Lower leg skin (tissue), 4 donors: ENCODE measurements at regions not wholly inside any gene's neighbourhood (a gene's known extent, or its start where the extent isn't known, plus 50 kb on each side); places are given as distances from the start of the nearest gene placed in this dataset.

Experiments used
- DNase-seq, 2 donors: peaks; one replicate each; pipeline ENCODE4 v3.0.0-alpha.2; 2019; ENCODE audit warnings: low spot score in 2 of 2
- H3K4me3 ChIP-seq: fragments of 200-600 bp; sonication (generic); 2 replicates; pipeline ENCODE4 v1.5.1; 2017; ENCODE audit warnings: mild to moderate bottlenecking, low read depth; ENCODE audit not compliant: poor library complexity, severe bottlenecking
- POLR2A ChIP-seq, 2 donors: fragments of 450-650 bp; IDR thresholded peaks; one replicate each; pipeline ENCODE4 v1.6.1; 2016 to 2017; ENCODE audit warnings: antibody characterized with exemption in 2 of 2, mild to moderate bottlenecking in 1 of 2, moderate library complexity in 1 of 2
- WGBS, 2 donors: methylation state at CpG; one replicate each; pipeline ENCODE4 v1.1.5; 2018; 5-methylcytosine and 5-hydroxymethylcytosine counted together
- intact Hi-C: fragments of 100-400 bp; cut with DNase I; formaldehyde crosslinking; loops from one replicate; pipeline ENCODE4 v1.15.0; 2023; ENCODE audit warnings: low total_unique reads
- TF ChIP-seq, protein P1 (sequence below), 3 donors: fragments of 450-650 bp; IDR thresholded peaks; one replicate each; pipeline ENCODE4 v1.5.1; 2016; ENCODE audit warnings: antibody characterized with exemption in 3 of 3, mild to moderate bottlenecking in 3 of 3, moderate library complexity in 2 of 3

GRCh38 chr6:156687789-156688619, 89.2 kb upstream of the ARID1B start:
- peak; percentile 25 to 86 for DNase-seq
- intact Hi-C loops: loop anchor here (1.0 kb wide), 1 partner anchor 86 kb away; no protein-coding TSS in a partner anchor
- 4 to 11% methylated on average over 22 of the region's 22 CpGs for WGBS, 2 donors
- peak overlapping the region; percentile 53 for H3K4me3 ChIP-seq
- no peak for TF ChIP-seq POLR2A (IDR thresholded peaks at IDR 0.05)
- TF ChIP-seq, protein P1, sequence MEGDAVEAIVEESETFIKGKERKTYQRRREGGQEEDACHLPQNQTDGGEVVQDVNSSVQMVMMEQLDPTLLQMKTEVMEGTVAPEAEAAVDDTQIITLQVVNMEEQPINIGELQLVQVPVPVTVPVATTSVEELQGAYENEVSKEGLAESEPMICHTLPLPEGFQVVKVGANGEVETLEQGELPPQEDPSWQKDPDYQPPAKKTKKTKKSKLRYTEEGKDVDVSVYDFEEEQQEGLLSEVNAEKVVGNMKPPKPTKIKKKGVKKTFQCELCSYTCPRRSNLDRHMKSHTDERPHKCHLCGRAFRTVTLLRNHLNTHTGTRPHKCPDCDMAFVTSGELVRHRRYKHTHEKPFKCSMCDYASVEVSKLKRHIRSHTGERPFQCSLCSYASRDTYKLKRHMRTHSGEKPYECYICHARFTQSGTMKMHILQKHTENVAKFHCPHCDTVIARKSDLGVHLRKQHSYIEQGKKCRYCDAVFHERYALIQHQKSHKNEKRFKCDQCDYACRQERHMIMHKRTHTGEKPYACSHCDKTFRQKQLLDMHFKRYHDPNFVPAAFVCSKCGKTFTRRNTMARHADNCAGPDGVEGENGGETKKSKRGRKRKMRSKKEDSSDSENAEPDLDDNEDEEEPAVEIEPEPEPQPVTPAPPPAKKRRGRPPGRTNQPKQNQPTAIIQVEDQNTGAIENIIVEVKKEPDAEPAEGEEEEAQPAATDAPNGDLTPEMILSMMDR (IDR thresholded peaks at IDR 0.05): no peak

DNA sequence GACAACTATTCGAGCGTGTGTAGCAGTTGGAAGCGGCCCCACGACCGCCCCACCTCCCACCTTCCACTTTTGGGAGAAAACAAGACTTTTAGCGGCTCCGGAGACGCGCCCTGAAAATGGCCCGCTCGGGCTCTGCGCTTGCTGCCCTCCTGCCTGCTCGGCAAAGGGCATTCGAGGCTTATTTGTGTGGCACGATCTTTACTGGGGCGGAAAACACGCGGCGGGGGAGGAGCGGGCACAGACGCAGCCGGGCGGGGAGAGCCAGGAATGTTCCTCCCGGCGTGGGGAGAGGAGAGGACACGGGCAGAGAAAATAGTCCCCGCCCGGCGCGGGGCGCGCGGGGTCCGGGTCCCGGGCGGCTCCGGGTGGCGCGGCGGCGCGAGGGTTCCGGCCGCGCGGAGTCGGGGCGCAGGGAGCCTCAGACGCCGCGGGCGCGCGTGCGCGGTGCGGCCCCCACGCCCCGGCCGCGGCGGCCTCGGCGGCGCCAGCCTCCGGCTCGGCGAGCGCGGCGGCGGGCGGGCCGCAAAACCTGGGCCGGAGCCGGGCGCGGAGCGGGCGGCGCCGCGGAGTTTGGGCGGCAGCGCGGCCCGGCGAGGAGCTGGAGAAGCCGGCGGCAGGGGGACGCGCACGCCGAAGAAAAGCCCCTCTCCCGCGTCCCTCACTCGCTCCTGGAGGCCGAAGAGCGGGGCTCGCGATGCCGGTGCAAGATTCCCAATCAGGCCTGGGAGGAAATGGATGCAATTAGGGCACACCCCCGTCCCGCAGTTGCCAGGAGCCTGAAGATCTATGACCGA, 90.0 kb upstream of the ARID1B start:
- 0 to 1% methylated on average over 44 to 51 of the region's 105 CpGs for WGBS, 2 donors
- intact Hi-C loops: loop anchor here (1.0 kb wide), 1 partner anchor 87 kb away; no protein-coding TSS in a partner anchor
- DNase-seq: peak; percentile 88 to 98
- TF ChIP-seq POLR2A (IDR thresholded peaks at IDR 0.05): peak in 1 of 2 donors; percentile 28
- TF ChIP-seq, protein P1 (IDR thresholded peaks at IDR 0.05): no peak
- H3K4me3 ChIP-seq: peak overlapping the region; percentile 63

- 0 to 2% methylated on average over 15 of the region's 15 CpGs for WGBS, 2 donors
- peak in 1 of 2 donors; percentile 56 for DNase-seq
- peak overlapping the region; percentile 63 for H3K4me3 ChIP-seq
- intact Hi-C loops: no loop called here
- no peak for TF ChIP-seq POLR2A (IDR thresholded peaks at IDR 0.05)
Observed at GRCh38 chr6:156686301-156686994, 90.7 kb upstream of the ARID1B start.

GRCh38 chr6:156685823-156686222, 91.4 kb upstream of the ARID1B start:
- WGBS, 2 donors: 10 to 12% methylated on average over 4 of the region's 4 CpGs
- TF ChIP-seq POLR2A (IDR thresholded peaks at IDR 0.05): no peak
- TF ChIP-seq, protein P1 (IDR thresholded peaks at IDR 0.05): no peak
- no peak overlapping the region for H3K4me3 ChIP-seq
- intact Hi-C loops: no loop called here
- no peak for DNase-seq

GRCh38 chr6:156683821-156684220, 93.4 kb upstream of the ARID1B start:
- no peak overlapping the region for H3K4me3 ChIP-seq
- no peak for DNase-seq
- TF ChIP-seq, protein P1 (IDR thresholded peaks at IDR 0.05): no peak
- TF ChIP-seq POLR2A (IDR thresholded peaks at IDR 0.05): no peak
- intact Hi-C loops: no loop called here
- WGBS, 2 donors: 88% methylated on average over 5 of the region's 5 CpGs
